Activated CD4-positive, alpha-beta T cell treated with anti-CD3 and anti-CD28 coated beads, Interleukin-2, amount 50 U/mL, for 24 hours (primary cell): ENCODE measurements at regions not wholly inside any gene's neighbourhood (a gene's known extent, or its start where the extent isn't known, plus 50 kb on each side); places are given as distances from the start of the nearest gene placed in this dataset.

ENCODE experiments used
- DNase-seq, 2 donors: peaks; one replicate each; pipeline ENCODE4 v3.0.0-alpha.2; 2020; ENCODE audit warnings: low read depth in 1 of 2, low spot score in 1 of 2

DNA sequence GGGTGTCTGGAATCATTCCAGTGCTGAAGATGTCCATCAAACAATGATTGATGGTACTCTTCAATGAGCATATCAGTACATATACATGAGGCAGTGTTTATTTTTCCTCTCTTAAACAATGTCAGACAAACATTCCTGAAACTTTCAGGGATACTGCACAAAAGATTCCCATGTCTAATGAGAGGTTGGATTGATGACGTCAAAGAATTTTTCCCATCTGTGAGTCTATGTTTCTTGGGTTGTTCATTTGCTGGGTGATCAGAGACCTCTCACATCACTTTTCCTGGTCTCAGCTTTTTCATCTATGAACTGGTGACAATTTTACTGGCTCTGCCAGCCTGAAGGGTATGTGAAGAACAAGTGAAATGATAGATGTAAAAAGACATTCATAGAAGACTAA, 325.5 kb downstream of the EN1 start:
- DNase-seq: no peak

DNA sequence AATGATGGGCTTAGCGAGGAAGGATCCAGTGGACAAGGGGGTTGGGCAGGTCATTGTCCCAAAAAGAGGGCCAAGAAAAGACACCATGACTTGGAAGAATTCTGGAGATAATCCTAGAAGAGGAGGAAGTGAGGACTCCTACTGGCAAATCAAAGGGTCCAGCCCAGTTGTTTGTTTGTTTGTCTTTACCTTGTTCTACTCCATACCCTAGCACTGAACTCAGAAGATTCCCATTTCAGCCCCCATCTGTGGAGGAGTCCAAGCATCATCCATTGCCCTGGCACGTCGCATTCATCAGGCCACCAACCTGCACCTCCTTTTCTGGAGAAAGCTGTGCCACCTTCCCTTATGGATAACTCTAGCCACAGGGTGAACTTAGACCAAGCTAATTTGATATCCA, 326.2 kb downstream of the EN1 start:
- no peak for DNase-seq

GRCh38 chr2:118520246-118520645, 327.2 kb downstream of the EN1 start:
- no peak for DNase-seq

DNA sequence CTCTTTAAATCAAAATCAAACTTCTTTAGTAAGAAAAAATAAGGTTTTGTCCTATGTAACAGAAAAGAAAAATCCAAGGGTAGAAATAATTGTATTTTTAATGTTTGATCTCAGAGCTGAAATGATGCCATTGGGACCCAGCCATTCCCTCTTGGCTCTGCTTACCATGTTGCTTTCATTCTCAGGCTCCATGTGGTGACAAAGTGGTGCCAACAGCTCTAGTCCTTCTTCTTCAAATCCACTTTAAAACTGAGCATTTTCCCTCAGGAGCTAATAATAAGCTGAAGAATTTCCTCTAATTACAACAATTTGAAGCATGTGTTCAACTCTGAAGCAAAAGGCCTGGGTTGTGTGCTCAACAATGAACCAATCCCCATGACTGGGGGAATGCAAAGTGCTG, 327.9 kb downstream of the EN1 start:
- no peak for DNase-seq

DNA sequence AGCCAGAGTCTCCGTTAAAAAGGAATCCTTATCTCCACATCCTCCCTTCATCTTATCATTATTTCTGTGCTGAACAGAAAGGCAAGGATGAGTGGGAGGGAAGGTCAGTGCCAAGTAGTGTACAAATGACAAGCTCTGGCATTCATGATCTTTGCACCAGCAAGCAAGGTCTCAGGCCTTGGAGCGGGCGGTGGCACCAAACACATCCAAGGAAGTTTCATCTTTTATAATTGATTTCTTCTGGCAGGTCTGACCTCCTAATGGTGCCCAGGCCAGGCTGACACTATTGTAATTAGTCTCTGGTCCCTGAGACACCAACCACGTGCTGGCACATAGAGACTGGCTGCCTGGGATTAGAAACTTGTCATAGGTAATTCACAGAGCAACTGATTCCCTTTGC, 336.6 kb downstream of the EN1 start:
- no peak for DNase-seq

DNA sequence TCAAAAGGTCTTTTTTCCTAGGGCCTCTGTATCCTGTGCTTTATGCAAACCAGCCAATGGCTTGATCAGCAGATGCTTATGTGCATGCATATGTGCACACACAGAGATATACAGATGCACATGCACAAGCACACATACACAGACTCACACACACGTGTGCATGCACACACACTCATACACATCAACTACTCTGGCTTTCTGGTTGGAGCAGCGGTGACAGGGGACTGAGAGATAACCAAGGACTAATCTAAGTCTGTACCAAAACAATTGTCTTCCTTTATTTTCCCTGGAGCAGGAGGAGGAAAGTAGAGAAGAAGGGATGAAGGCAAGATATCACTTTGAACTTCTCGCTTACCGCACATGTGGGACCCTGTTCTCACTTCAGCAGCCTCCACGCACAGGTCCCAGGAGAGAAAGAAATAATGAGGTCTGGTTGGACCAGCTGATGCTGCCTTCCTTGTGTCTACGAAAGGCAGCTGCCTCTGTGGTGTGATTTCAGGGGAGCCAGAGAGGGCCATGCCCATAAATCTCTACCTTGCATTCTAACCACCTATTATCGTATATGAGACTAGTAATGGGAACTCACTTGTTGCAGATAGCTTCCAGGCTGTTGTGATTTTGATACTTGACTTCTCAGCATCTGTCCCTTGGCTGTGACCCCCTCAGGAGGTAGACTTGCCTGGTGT, 338.0 kb downstream of the EN1 start:
- DNase-seq: no peak

DNA sequence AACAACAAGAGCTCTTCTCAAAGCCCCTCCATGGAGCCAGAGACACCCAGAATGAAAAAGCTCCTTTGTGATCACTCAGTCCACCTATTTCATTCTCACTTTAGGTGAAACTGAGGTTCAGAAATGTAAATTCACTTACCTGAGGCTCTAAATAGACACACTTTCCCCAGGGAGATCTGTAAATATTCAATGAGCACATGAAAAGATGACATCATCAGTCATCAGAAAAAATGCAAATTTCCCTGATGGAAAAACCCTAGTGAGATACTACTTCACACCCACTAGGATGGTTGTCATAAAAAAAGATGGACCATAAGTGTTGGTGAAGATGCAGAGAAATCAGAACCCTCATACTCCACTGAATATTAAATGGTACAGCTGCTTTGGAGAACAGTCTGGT, 339.2 kb downstream of the EN1 start:
- no peak for DNase-seq

- no peak for DNase-seq
Observed at GRCh38 chr2:118505436-118505835, 342.0 kb downstream of the EN1 start.

DNA sequence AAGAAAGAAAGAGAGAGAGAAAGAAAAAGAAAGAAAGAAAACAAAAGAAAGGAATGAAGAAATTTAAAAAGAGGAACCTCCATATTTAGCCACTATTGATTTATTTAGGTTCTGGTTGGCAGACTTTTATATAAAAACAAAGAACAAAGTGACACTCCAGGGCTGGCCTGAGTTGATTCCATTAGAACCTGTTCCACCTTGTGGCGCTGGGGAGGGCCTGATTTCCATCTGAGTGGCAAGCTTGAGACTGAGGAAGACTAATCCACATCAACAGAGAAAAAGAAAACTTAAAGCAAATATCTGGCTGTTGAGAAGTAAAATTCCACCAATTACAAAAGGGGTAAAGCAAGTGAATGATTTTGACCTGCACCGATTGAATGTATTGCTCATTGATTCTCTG, 345.3 kb downstream of the EN1 start:
- no peak for DNase-seq

DNA sequence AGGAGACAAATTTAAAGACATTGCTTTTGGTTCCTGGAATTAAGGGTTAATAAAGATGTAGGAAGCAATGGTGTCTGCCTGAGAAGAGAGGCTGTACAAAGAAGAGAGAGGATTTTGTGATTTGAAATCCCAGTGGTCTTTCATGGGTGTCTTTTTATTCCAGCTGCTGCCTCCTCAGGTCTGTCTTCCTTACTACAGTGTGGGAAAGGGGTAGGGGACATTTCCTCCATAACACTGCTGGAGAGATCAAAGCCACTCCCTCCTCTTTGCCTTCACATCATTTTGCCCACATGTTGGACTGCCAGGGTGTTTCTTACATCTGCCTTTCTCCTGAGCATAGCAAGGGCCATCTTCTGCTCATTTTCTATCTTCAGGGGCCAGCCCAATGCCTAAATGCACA, 348.5 kb downstream of the EN1 start:
- DNase-seq: no peak

- DNase-seq: no peak
Observed at GRCh38 chr2:118496870-118497611, 350.4 kb downstream of the EN1 start.

DNA sequence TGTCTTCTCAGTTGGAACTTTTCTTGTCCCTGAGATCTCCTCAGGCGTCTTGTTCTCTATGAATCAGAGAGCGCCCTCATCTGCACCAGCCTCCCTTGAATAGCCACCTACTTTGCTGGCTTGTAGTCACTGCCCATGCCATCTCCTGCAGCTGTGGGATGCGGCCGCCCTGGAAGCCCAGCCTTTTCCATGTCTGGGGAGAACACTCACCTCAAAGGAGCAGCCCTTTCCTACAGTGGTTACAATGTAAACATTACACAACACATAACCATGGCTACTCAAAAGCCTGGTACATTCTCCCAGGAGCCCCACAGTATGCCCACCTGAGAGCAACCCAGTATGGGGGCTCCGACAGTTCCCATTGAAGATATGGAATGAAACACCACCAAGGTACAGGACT, 351.0 kb downstream of the EN1 start:
- DNase-seq: no peak

DNA sequence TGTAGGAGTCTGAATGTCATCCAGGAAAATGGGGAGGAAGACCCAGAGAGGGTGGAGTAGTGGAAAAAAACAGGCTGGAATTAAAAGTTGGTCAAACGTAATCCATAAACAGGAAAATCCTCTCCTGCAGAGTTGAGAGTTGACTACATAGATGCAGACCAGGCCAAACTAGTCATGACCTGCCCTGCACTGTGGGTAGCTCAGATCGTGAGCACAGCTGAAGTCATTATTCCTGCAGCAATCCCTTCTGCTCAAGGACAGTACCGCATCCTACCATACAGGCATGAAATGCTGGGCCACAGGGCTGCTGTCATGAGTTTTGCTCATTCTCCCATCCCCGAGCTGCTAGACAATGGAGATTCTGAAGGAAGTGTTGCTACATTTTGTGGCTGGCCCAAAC, 352.2 kb downstream of the EN1 start:
- DNase-seq: no peak

DNA sequence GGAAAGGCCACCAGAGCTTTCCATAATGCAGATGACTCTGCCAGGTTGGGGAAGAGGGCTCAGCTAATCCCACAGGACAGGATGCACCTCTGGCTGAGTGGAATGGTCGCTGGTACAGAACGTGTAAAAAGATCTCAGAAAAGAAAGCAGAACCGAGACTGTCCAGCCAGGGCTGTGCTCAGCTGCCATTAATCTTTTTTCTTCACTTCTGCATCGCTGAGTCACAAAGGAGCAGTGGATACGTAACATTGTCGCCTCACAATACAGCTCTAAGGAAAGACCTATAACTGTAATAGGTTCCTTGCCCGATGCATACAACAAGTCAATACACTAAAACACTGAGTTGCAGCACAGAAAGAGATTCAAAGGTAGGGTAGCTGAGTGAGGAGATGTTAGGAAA, 354.2 kb downstream of the EN1 start:
- no peak for DNase-seq

DNA sequence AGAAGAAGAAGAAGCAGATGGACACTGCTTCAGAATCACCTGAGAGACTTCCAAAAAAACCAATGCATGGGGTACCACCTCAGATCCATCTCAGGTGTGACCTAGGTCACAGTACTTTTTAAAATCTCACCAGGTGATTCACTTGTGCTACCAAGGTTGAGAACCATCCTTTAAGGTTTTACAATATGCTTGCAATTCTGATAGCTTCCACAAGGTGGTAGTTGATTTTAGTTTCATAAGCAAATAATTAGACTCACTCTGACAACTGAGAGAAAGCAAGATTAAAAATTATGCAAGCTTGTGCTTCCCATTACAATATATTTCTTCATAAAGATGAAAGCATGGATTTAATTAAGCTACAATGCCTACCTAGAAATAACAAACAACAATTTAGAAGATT, 355.1 kb downstream of the EN1 start:
- no peak for DNase-seq

DNA sequence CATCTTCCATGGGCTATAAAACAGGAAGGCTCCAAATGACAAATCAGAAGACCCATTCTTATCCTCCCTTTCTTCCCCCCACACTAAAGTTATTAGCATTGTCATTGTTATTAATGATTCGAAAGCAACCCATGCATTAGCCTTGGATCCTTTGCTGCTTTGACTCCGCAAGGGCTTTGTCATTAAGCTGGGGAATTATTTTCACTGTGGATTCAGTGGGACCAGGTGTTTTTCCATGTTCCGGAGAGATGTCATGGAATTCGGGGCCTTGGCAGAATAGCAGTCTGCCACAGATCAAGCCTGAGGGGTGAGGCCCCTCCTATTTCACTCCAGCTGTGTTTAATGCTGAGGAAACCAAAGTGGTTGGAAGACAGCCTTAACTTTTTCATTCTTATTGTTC, 357.1 kb downstream of the EN1 start:
- no peak for DNase-seq

DNA sequence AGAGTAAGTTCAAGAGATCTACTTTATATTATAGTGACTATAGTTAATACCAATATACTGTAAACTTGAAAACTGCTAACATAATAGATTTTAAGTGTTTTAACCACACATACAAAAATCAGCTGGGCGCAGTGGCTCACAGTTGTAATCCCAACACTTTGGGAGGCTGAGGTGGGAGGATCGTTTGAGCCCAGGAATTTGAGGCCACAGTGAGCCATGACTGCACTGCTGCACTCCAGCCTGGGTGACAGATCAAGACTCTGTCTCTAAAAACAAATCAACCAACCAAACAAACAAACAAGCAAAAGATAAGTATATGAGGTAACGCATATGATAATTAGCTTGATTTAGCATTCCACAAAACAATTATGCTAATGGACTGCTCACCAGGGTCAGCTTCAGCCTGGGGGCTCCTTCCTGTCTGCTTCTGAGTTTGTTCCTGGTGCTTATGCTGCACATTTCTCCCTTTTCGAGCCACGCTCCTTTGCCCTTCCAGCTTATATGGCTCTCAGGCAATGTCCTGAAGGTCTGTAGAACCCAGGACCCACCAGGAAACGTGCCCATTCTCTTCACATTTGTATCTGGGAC, 357.6 kb downstream of the EN1 start:
- no peak for DNase-seq

DNA sequence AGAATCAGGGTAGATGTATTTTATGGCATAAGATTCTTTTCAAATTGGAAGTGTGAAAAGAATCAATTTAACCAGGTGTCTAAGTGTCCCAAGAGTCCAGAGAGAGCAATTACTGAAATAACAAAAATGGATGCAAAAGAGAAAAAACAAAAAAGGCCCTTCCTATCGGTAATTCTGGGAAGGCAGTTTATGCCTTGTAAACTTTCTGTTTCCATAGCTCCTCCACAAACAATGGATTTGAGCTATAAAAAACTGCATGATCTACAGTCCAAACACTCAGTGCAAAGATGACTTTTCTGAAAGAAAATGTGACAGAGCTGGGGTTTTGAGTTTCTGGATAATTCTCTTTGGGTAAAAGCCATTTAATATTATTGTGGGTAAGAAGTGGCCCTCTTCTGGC, 366.1 kb downstream of the EN1 start:
- DNase-seq: no peak

DNA sequence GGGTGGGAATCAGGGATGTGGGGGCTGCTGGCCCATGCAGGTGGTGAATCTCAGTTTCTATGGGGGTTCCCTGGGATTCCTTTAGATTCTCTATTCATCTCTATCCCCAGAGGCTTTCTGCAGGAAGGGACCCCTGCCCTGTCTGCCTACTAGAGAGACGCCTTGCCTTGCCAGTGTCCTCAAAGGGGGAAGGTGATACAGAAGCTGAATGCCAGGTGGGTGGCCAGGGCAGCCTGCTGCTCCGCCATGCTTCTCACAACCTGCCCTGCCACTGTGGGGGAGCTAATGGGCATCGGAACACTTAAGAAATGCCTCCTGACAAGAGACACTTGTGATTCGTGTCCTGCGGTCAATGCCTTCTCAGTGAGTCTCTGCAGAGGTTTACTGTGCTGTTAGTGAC, 368.4 kb downstream of the EN1 start:
- DNase-seq: no peak

- DNase-seq: no peak
Observed at GRCh38 chr2:118477111-118477862, 370.2 kb downstream of the EN1 start.

GRCh38 chr2:118475622-118476205, 371.7 kb downstream of the EN1 start:
- DNase-seq: no peak

DNA sequence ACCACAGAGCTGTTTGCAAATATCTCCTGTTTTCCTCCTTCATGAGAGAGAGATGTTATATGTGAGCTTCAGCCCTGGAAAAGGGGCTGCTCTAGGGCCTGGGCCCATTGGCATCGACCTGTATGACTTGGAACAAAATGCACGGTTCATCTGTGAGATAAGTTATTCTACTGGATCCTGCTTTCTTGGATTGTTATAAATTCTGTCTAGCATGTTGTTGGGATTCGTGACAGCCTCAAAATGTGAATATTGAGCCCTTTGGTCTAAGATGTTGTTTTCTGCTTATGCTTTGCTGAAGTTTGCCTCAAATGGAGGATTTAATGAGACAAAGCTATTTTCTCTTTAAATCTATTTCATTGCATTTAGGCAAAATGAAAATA, 372.9 kb downstream of the EN1 start:
- DNase-seq: no peak
